Lung (tissue), 11 donors: ENCODE measurements at regions not wholly inside any gene's neighbourhood (a gene's known extent, or its start where the extent isn't known, plus 50 kb on each side); places are given as distances from the start of the nearest gene placed in this dataset.
"Not testable (repeated sequence)": the region's sequence is repeated elsewhere in the genome, so short reads cannot be mapped to it uniquely, and the experiment has no call there.

ENCODE experiments used
- ATAC-seq: fragments of 200-7000 bp; cut with Tn5 transposase; one replicate; pipeline ENCODE4 v1.9.1; 2020; ENCODE audit warnings: moderate number of reproducible peaks; ENCODE audit not compliant: insufficient read depth, low FRiP score
- DNase-seq, 3 donors: peaks; one replicate each; pipeline ENCODE4 v3.0.0-alpha.2; 2013 to 2017
- H3K27ac ChIP-seq, 2 donors: one replicate each; pipeline ENCODE4 v1.5.1; 2013; ENCODE audit warnings: mild to moderate bottlenecking in 2 of 2, moderate library complexity in 2 of 2, control low read depth in 1 of 2, inconsistent platforms in 1 of 2, low read depth in 1 of 2, low read length in 1 of 2
- H3K27me3 ChIP-seq, 3 donors: one replicate each; pipeline ENCODE4 v1.5.1; 2013; ENCODE audit warnings: low read length in 2 of 3; ENCODE audit not compliant: control insufficient read depth in 3 of 3, insufficient read depth in 3 of 3
- H3K36me3 ChIP-seq, 4 donors: one replicate each; pipeline ENCODE4 v1.5.1; 2013; ENCODE audit warnings: low read length in 4 of 4, mild to moderate bottlenecking in 1 of 4, moderate library complexity in 1 of 4; ENCODE audit not compliant: control insufficient read depth in 4 of 4, insufficient read depth in 4 of 4
- H3K4me1 ChIP-seq, 5 donors: one replicate each; pipeline ENCODE4 v1.5.1; 2013; ENCODE audit warnings: low read length in 5 of 5, mild to moderate bottlenecking in 2 of 5, moderate library complexity in 1 of 5; ENCODE audit not compliant: control insufficient read depth in 5 of 5, insufficient read depth in 5 of 5
- H3K4me3 ChIP-seq: one replicate; pipeline ENCODE4 v1.5.1; 2013; ENCODE audit warnings: mild to moderate bottlenecking, control low read depth, moderate library complexity
- H3K9ac ChIP-seq, 2 donors: one replicate each; pipeline ENCODE4 v1.5.1; 2013; ENCODE audit warnings: low read length in 2 of 2, control low read depth in 1 of 2; ENCODE audit not compliant: insufficient read depth in 1 of 2
- H3K9me3 ChIP-seq, 4 donors: one replicate each; pipeline ENCODE4 v1.5.1; 2013; ENCODE audit warnings: low read length in 3 of 4, mild to moderate bottlenecking in 1 of 4, moderate library complexity in 1 of 4; ENCODE audit not compliant: control insufficient read depth in 4 of 4, insufficient read depth in 3 of 4
- WGBS, 2 donors: extraction: QIAGEN DNeasy Blood & Tissue Kit; methylation state at CpG; one replicate each; pipeline ENCODE4 v1.1.7; 2013; 5-methylcytosine and 5-hydroxymethylcytosine counted together
- TF ChIP-seq, protein P1 (sequence below): IDR thresholded peaks from 2 replicates; pipeline ENCODE4 v1.5.1; 2012; ENCODE audit warnings: mild to moderate bottlenecking; ENCODE audit errors: control extremely low read depth, extremely low read depth
- donor health status: control.
- donor health status: control.
- donor health status: Bipolar disorder and iron deficiency.
- donor health status: healthy.
- donor health status: DM: yes; HTN: yes; CAD: no.

DNA sequence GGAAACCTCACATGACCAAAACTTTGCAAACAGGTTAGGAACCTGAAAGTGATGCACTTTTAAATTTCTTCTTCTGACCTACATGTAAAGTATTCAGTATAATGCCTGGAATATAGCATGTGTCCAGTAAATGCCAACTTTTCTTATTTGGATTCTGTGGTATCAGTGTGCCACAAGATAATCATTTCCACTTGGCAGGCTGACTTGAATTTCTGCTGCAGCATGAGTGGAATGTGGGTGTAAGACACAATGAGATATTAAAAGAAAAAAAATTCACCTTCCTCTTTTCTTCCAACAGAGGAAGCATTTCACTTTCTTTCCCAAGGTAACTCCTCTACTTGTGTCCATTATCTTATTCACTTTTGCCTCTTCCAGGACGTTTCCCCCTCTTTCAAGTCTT lies 141.9 kb upstream of the PRKD1 start:
- 52 to 69% methylated on average over 1 of the region's 1 CpG for WGBS, 2 donors
- DNase-seq = no peak
- H3K4me1 ChIP-seq = no peaks in the 10 kb centered on the region
- no peaks in the 10 kb centered on the region for H3K36me3 ChIP-seq
- TF ChIP-seq, protein P1, sequence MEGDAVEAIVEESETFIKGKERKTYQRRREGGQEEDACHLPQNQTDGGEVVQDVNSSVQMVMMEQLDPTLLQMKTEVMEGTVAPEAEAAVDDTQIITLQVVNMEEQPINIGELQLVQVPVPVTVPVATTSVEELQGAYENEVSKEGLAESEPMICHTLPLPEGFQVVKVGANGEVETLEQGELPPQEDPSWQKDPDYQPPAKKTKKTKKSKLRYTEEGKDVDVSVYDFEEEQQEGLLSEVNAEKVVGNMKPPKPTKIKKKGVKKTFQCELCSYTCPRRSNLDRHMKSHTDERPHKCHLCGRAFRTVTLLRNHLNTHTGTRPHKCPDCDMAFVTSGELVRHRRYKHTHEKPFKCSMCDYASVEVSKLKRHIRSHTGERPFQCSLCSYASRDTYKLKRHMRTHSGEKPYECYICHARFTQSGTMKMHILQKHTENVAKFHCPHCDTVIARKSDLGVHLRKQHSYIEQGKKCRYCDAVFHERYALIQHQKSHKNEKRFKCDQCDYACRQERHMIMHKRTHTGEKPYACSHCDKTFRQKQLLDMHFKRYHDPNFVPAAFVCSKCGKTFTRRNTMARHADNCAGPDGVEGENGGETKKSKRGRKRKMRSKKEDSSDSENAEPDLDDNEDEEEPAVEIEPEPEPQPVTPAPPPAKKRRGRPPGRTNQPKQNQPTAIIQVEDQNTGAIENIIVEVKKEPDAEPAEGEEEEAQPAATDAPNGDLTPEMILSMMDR = no peak
- no peak overlapping the region for H3K4me3 ChIP-seq
- peaks cover 0 to 6% (median 0%) of the 10 kb centered on the region in 4 donors for H3K9me3 ChIP-seq
- H3K27me3 ChIP-seq = no peaks in the 10 kb centered on the region
- H3K9ac ChIP-seq = no peak overlapping the region
- ATAC-seq = no peak
- no peak overlapping the region for H3K27ac ChIP-seq

DNA sequence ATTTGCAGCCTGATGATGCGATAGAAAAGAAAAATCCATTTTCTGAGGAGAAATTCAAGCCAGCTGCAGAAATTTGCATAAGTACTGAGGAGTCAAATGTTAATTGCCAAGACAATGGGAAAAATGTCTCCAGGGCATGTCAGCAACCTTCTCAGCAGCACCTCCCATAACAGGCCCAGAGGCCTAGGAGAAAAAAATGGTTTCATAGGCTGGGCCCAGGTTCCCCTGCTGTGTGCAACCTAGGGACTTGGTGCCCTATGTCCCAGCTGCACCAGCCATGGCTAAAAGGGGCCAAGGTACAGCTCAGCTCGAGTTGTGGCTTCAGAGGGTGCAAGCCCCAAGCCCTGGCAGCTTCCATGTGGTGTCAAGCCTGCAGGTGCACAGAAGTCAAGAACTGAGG lies 144.8 kb upstream of the PRKD1 start:
- H3K27ac ChIP-seq, H3K27me3 ChIP-seq, H3K9ac ChIP-seq, H3K36me3 ChIP-seq, H3K4me3 ChIP-seq, H3K9me3 ChIP-seq, ATAC-seq, DNase-seq, H3K4me1 ChIP-seq: not testable (repeated sequence)
- WGBS, 2 donors = 43 to 55% methylated on average over 2 of the region's 2 CpGs

DNA sequence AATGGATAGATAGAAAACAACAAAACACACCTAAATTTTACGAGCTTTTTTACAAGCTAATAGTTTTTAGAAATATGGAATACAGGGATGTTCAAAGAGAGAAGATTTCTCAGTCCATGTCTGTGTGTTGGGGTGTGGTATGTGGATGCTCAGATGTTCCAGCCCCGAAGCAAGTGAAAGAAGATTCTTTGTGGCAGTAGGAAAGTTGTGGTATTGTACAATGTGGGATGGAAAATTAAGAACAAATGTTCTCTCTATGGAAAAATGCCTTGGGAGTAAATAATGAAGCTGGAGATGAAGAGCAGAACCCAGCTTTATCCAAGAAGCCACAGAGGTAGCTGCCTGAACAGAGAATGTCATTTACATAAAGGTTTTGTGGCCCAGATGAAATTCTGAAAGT lies 150.3 kb upstream of the PRKD1 start:
- WGBS, 2 donors = 76 to 82% methylated on average over 2 of the region's 2 CpGs
- Histone ChIP-seq H3K9ac (no peak overlapping the region), H3K36me3 (no peaks in the 10 kb centered on the region), H3K27me3 (no peaks in the 10 kb centered on the region), H3K4me1 (no peaks in the 10 kb centered on the region), H3K27ac (no peak overlapping the region), H3K9me3 (peaks cover 0 to 2% (median 0%) of the 10 kb centered on the region in 4 donors), H3K4me3 (no peak overlapping the region)
- ATAC-seq (no peak), DNase-seq (no peak)
- TF ChIP-seq, protein P1 = no peak

DNA sequence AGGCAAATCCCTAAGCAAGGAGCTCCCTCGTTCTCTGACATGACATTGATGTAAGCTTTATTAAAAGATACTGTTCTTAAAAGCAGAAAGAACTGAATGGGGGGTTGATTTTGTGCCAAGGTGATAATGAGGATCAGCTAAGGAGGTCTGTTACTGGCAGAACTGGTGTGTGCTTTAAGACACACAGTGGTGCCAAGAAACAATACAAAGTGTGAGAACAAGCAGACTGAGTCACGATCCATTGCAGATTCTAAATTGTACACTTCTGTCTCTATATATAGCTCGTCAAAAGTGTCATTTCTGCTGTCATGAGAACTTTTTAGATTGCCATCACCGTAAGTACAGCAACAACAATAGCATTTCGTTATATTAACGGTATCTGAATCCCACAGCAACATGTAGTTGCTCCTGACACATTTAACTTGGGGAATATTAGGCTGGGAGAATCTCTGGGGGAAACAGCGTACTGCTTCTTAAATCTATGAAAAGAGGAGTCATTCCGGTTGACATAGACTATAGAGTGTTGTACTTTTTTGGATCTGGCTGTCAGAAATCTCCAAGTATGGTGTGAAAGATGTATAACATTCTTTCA lies 151.3 kb upstream of the PRKD1 start:
- no peaks in the 10 kb centered on the region for H3K36me3 ChIP-seq
- no peak overlapping the region for H3K9ac ChIP-seq
- H3K9me3 ChIP-seq = no peaks in the 10 kb centered on the region
- no peaks in the 10 kb centered on the region for H3K27me3 ChIP-seq
- H3K4me1 ChIP-seq = no peaks in the 10 kb centered on the region
- no peak overlapping the region for H3K4me3 ChIP-seq
- TF ChIP-seq, protein P1 = no peak
- WGBS, 2 donors = 86 to 87% methylated on average over 8 of the region's 8 CpGs
- DNase-seq = no peak
- no peak for ATAC-seq
- H3K27ac ChIP-seq = no peak overlapping the region
